IMR-90 (cell line): ENCODE measurements at regions not wholly inside any gene's neighbourhood (a gene's known extent, or its start where the extent isn't known, plus 50 kb on each side); places are given as distances from the start of the nearest gene placed in this dataset.

Experiments used
- ATAC-seq: fragments of 200-7000 bp; cut with Tn5 transposase; 2 replicates; pipeline ENCODE4 v1.9.1; 2020; ENCODE audit warnings: low read depth, mild to moderate bottlenecking, moderate library complexity
- BruUV-seq: library from RNA; stranded (reverse); fragments of 400-500 nt; replicated peaks from 2 replicates; lab custom pipeline; 2021; lab: Mats Ljungman, UMichigan
- CTCF ChIA-PET: fragments of 300-600 bp; formaldehyde crosslinking; extraction: SDS; loops from one replicate; lab custom pipeline; 2021; ENCODE audit warnings: antibody characterized with exemption; lab: Yijun Ruan, JAX
- POLR2A ChIA-PET: fragments of 300-600 bp; sonication (Branson Sonifier 250); formaldehyde crosslinking; loops from one replicate; lab custom pipeline; 2022; ENCODE audit warnings: antibody characterized with exemption; ENCODE audit not compliant: unreplicated experiment; lab: Charles Lee
- DNase-seq: peaks from one replicate; pipeline ENCODE4 v3.0.0; 2013
- H2AFZ ChIP-seq: replicated peaks from 2 replicates; pipeline ENCODE3; 2013; ENCODE audit warnings: low read length, mild to moderate bottlenecking; ENCODE audit not compliant: poor library complexity
- H2AK5ac ChIP-seq: 2 replicates; pipeline ENCODE4 v1.6.1; 2013; ENCODE audit warnings: low read depth, low read length, inconsistent platforms
- H2AK9ac ChIP-seq: replicated peaks from 2 replicates; pipeline ENCODE3; 2013; ENCODE audit warnings: mild to moderate bottlenecking, low read depth, low read length, moderate library complexity; ENCODE audit not compliant: poor library complexity
- H2BK120ac ChIP-seq: 2 replicates; pipeline ENCODE4 v1.6.1; 2013; ENCODE audit warnings: low read depth, low read length, inconsistent platforms
- H2BK15ac ChIP-seq: 3 replicates; pipeline ENCODE4 v1.6.1; 2013; ENCODE audit warnings: low read depth, low read length, inconsistent platforms
- H2BK20ac ChIP-seq: 2 replicates; pipeline ENCODE4 v1.6.1; 2013; ENCODE audit warnings: low read depth, mild to moderate bottlenecking, inconsistent platforms, low read length, moderate library complexity
- H2BK5ac ChIP-seq: 2 replicates; pipeline ENCODE4 v1.6.1; 2013; ENCODE audit warnings: mild to moderate bottlenecking, low read depth, low read length, inconsistent platforms; ENCODE audit not compliant: poor library complexity, severe bottlenecking
- H3K14ac ChIP-seq: replicated peaks from 2 replicates; pipeline ENCODE4 v1.6.1; 2013; ENCODE audit warnings: low read depth, low read length, inconsistent platforms
- H3K18ac ChIP-seq: 2 replicates; pipeline ENCODE4 v1.6.1; 2013; ENCODE audit warnings: low read depth, low read length, control low read depth
- H3K23ac ChIP-seq: 2 replicates; pipeline ENCODE4 v1.6.1; 2013; ENCODE audit warnings: low read depth, low read length, inconsistent platforms
- H3K27ac ChIP-seq: 2 replicates; pipeline ENCODE4 v1.5.1; 2013; ENCODE audit warnings: mild to moderate bottlenecking, control low read depth, low read length; ENCODE audit not compliant: insufficient read depth
- H3K27me3 ChIP-seq: 2 replicates; pipeline ENCODE4 v1.6.1; 2013; ENCODE audit warnings: low read length; ENCODE audit not compliant: control insufficient read depth, insufficient read depth
- H3K36me3 ChIP-seq: 2 replicates; pipeline ENCODE4 v1.6.1; 2013; ENCODE audit warnings: low read length, mixed read lengths; ENCODE audit not compliant: control insufficient read depth, insufficient read depth
- H3K4ac ChIP-seq: 2 replicates; pipeline ENCODE4 v1.6.1; 2013; ENCODE audit warnings: low read depth, low read length, inconsistent platforms
- H3K4me1 ChIP-seq: 2 replicates; pipeline ENCODE4 v1.6.1; 2013; ENCODE audit warnings: low read length, mixed read lengths; ENCODE audit not compliant: control insufficient read depth, insufficient read depth
- H3K4me2 ChIP-seq: 2 replicates; pipeline ENCODE4 v1.6.1; 2013; ENCODE audit warnings: low read depth, mild to moderate bottlenecking, control low read depth, low read length, moderate library complexity
- H3K4me3 ChIP-seq: 2 replicates; pipeline ENCODE4 v1.5.1; 2013; ENCODE audit warnings: low read depth, mild to moderate bottlenecking, control low read depth, low read length, moderate library complexity; ENCODE audit not compliant: insufficient read depth
- H3K56ac ChIP-seq: 2 replicates; pipeline ENCODE4 v1.6.1; 2013; ENCODE audit warnings: low read length, inconsistent platforms; ENCODE audit not compliant: insufficient read depth; ENCODE audit errors: extremely low read depth
- H3K79me1 ChIP-seq, 2 experiments: 2 replicates each; pipeline ENCODE4 v1.6.1; 2013; ENCODE audit warnings: low read length in 2 of 2, inconsistent platforms in 1 of 2, low read depth in 1 of 2
- H3K9ac ChIP-seq: 2 replicates; pipeline ENCODE4 v1.6.1; 2013; ENCODE audit warnings: low read depth, low read length, control low read depth
- H3K9me1 ChIP-seq: 2 replicates; pipeline ENCODE4 v1.6.1; 2013; ENCODE audit warnings: low read length, inconsistent platforms; ENCODE audit not compliant: insufficient read depth
- H3K9me3 ChIP-seq: 2 replicates; pipeline ENCODE4 v1.6.1; 2013; ENCODE audit warnings: low read length; ENCODE audit not compliant: control insufficient read depth, insufficient read depth
- H4K20me1 ChIP-seq: 2 replicates; pipeline ENCODE4 v1.6.1; 2013; ENCODE audit warnings: low read length, inconsistent platforms; ENCODE audit not compliant: insufficient read depth
- H4K5ac ChIP-seq: 2 replicates; pipeline ENCODE4 v1.6.1; 2013; ENCODE audit warnings: mild to moderate bottlenecking, low read depth, low read length, control low read depth
- H4K8ac ChIP-seq, 2 experiments: 2 replicates each; pipeline ENCODE4 v1.6.1; 2013; ENCODE audit warnings: low read depth in 2 of 2, low read length in 2 of 2, control low read depth in 1 of 2, inconsistent platforms in 1 of 2
- H4K91ac ChIP-seq: 2 replicates; pipeline ENCODE4 v1.6.1; 2013; ENCODE audit warnings: low read depth, low read length, inconsistent platforms; ENCODE audit not compliant: insufficient read depth
- CEBPB ChIP-seq: IDR thresholded peaks from 2 replicates; pipeline ENCODE4 v1.6.1; 2012; ENCODE audit warnings: low read depth, low read length, improper control_type of control experiment
- FOS ChIP-seq: fragments of 150-350 bp; IDR thresholded peaks from 2 replicates; pipeline ENCODE4 v1.6.1; 2016; ENCODE audit warnings: low read depth, low read length
- MAFK ChIP-seq: IDR thresholded peaks from 2 replicates; pipeline ENCODE4 v1.6.1; 2012; ENCODE audit warnings: low read depth, low read length, improper control_type of control experiment
- MAZ ChIP-seq: IDR thresholded peaks from 2 replicates; pipeline ENCODE4 v1.6.1; 2012; ENCODE audit warnings: low read depth, mild to moderate bottlenecking, low read length, improper control_type of control experiment, moderate library complexity, borderline replicate concordance
- RAD21 ChIP-seq: IDR thresholded peaks from 2 replicates; pipeline ENCODE4 v1.6.1; 2012; ENCODE audit warnings: low read length, improper control_type of control experiment
- WGBS, 2 experiments: methylation state at CpG; one replicate each; pipeline versions ENCODE4 v1.1.5 to v1.1.7; 2013; ENCODE audit warnings: missing lambda C conversion rate in 2 of 2; ENCODE audit not compliant: insufficient read length in 1 of 2; ENCODE audit errors: extremely low coverage in 2 of 2; 5-methylcytosine and 5-hydroxymethylcytosine counted together
- dilution Hi-C: fragments of 300-500 bp; cut with HindIII; formaldehyde crosslinking; loops from one replicate; pipeline ENCODE4 v1.14.3; 2018; ENCODE audit warnings: low sequenced_read_pairs; ENCODE audit not compliant: unreplicated experiment
- in situ Hi-C: fragments of 300-500 bp; cut with MboI; formaldehyde crosslinking; loops from 3 replicates; pipeline ENCODE4 v1.14.3; 2019; ENCODE audit warnings: low sequenced_read_pairs, inconsistent platforms, mixed read lengths
- intact Hi-C: fragments of 100-400 bp; cut with micrococcal nuclease; formaldehyde crosslinking; loops from 2 replicates; pipeline ENCODE4 v1.10.0; 2022
- TF ChIP-seq, protein P1 (sequence below): fragments of 150-350 bp; IDR thresholded peaks from 2 replicates; pipeline ENCODE4 v1.6.1; 2017; ENCODE audit warnings: mild to moderate bottlenecking, antibody characterized with exemption, low read length, low read depth

DNA sequence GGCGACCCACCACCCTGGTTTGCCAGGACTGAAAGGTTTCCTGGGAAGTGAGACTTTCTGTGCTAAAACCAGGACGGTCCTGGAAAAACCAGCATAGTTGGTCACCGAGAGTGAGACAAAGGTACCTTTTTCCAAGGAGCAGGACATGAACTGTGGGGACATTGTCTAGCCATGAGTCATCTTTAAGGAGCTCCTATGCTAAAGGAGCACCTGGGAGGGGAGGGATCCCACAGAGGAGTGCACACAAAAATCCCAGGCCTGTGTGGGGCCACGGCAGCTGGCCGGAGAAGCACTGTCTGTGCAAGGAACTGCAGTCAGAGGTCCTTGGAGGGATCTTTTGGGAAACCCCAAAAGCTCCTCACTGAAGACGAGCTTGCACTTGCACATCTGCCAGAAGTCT, 109.1 kb upstream of the PLEKHG1 start:
- DNase-seq (no peak), ATAC-seq (no peak)
- H3K4ac ChIP-seq, result no peak overlapping the region
- no peak overlapping the region for H3K9ac ChIP-seq
- no peak overlapping the region for H2BK5ac ChIP-seq
- BruUV-seq, result no TSS peak
- no peak overlapping the region for H4K91ac ChIP-seq
- H2AK9ac ChIP-seq, result no peak overlapping the region
- in situ Hi-C loops, result no loop called here
- no peak overlapping the region for H3K23ac ChIP-seq
- H4K5ac ChIP-seq, result no peak overlapping the region
- TF ChIP-seq MAZ (no peak), CEBPB (no peak), MAFK (no peak), RAD21 (no peak), FOS (no peak)
- TF ChIP-seq, protein P1, sequence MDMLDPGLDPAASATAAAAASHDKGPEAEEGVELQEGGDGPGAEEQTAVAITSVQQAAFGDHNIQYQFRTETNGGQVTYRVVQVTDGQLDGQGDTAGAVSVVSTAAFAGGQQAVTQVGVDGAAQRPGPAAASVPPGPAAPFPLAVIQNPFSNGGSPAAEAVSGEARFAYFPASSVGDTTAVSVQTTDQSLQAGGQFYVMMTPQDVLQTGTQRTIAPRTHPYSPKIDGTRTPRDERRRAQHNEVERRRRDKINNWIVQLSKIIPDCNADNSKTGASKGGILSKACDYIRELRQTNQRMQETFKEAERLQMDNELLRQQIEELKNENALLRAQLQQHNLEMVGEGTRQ, result no peak
- no peak overlapping the region for H3K18ac ChIP-seq
- 79% methylated on average over 2 of the region's 6 CpGs; no CpG with 5 or more reads in 1 of the 2 experiments for WGBS, 2 experiments
- no peak overlapping the region for H3K56ac ChIP-seq
- H2AK5ac ChIP-seq, result no peak overlapping the region
- H3K9me3 ChIP-seq, result no peaks in the 10 kb centered on the region
- H2BK15ac ChIP-seq, result no peak overlapping the region
- H4K8ac ChIP-seq, result no peak overlapping the region
- CTCF ChIA-PET, result no interaction called here
- H3K79me1 ChIP-seq, result no peaks in the 10 kb centered on the region
- intact Hi-C loops, result no loop called here
- H3K4me1 ChIP-seq, result no peaks in the 10 kb centered on the region
- no peaks in the 10 kb centered on the region; the same call in 1 of the 2 replicates for H3K27me3 ChIP-seq
- no peak overlapping the region for H2BK20ac ChIP-seq
- H3K27ac ChIP-seq, result no peak overlapping the region
- H2AFZ ChIP-seq, result no peak overlapping the region
- no peak overlapping the region for H3K4me3 ChIP-seq
- H2BK120ac ChIP-seq, result no peak overlapping the region
- POLR2A ChIA-PET, result no interaction called here
- dilution Hi-C loops, result no loop called here
- H3K36me3 ChIP-seq, result no peaks in the 10 kb centered on the region
- no peaks in the 10 kb centered on the region for H3K9me1 ChIP-seq
- H3K14ac ChIP-seq, result no peak overlapping the region
- H4K20me1 ChIP-seq, result no peaks in the 10 kb centered on the region
- no peak overlapping the region for H3K4me2 ChIP-seq
